ENCODE measurements at regions not wholly inside any gene's neighbourhood (a gene's known extent, or its start where the extent isn't known, plus 50 kb on each side); places are given as distances from the start of the nearest gene placed in this dataset.

DNA sequence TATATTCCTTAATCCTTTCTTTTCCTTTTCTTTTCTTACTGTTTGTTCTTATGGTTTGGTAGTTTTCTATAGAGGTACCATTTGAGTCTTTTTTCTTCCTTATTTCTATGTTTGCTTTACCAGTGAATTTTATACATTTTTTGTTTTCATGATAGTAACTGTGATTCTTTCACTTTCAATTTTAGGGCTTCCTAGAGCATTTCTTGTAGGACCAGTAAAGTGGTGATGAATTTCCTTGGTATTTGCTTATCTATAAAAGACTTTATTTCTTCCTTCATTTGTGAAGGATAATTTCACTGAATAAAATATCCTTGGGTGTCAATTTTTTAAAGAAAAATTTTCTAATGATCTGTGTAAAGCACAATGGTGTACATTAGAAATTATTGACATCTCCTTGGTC is 637.4 kb downstream of the CD109 start:
- Histone ChIP-seq H3K36me3 (no peaks in the 10 kb centered on the region), H3K9me3 (peaks cover 0 to 5% (median 0%) of the 10 kb centered on the region in 8 donors), H3K4me3 (no peak overlapping the region), H3K27me3 (replicated peaks in 1 of 7) (no peaks in the 10 kb centered on the region), H3K27ac (no peak overlapping the region), H3K4me1 (no peaks in the 10 kb centered on the region)
- TF ChIP-seq, protein P1, sequence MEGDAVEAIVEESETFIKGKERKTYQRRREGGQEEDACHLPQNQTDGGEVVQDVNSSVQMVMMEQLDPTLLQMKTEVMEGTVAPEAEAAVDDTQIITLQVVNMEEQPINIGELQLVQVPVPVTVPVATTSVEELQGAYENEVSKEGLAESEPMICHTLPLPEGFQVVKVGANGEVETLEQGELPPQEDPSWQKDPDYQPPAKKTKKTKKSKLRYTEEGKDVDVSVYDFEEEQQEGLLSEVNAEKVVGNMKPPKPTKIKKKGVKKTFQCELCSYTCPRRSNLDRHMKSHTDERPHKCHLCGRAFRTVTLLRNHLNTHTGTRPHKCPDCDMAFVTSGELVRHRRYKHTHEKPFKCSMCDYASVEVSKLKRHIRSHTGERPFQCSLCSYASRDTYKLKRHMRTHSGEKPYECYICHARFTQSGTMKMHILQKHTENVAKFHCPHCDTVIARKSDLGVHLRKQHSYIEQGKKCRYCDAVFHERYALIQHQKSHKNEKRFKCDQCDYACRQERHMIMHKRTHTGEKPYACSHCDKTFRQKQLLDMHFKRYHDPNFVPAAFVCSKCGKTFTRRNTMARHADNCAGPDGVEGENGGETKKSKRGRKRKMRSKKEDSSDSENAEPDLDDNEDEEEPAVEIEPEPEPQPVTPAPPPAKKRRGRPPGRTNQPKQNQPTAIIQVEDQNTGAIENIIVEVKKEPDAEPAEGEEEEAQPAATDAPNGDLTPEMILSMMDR (IDR thresholded peaks at IDR 0.05 in 8 of 11, conservative IDR thresholded peaks at IDR 0.05 in 3 of 11), result no peak
- TF ChIP-seq POLR2A (IDR thresholded peaks at IDR 0.05) (no peak), POLR2AphosphoS5 (IDR thresholded peaks at IDR 0.05) (no peak)
- DNase-seq, result no peak
- intact Hi-C loops (cut with DNase I; ENCODE audit: low total_unique reads), result no loop called here

DNA sequence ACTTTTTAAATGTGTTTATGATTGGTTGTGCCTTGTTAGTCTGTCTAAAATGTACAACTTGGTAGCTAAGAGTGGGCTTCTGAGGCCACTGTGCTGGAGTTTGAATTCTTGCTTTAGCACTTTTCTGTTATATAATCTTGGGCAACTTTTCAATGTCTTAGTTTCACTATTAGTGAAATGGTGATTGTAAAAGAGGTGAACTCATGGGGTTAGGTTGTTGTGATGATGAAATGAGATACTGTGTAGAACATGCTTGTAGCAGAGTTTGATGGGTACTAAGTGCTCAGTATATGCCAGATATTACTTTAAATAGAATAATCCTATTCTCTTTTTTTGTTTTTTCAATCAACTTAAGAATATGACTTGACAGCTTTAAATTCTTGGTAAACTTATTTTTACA is 624.7 kb downstream of the CD109 start:
- no peak overlapping the region for H3K27ac ChIP-seq
- H3K36me3 ChIP-seq, result no peaks in the 10 kb centered on the region
- intact Hi-C loops (cut with DNase I; ENCODE audit: low total_unique reads), result no loop called here
- H3K27me3 ChIP-seq (replicated peaks in 1 of 7), result no peaks in the 10 kb centered on the region
- no peak for DNase-seq
- H3K4me3 ChIP-seq, result no peak overlapping the region
- peaks cover 0 to 3% (median 0%) of the 10 kb centered on the region in 8 donors for H3K9me3 ChIP-seq
- no peaks in the 10 kb centered on the region for H3K4me1 ChIP-seq
- TF ChIP-seq, protein P1 (IDR thresholded peaks at IDR 0.05 in 8 of 11, conservative IDR thresholded peaks at IDR 0.05 in 3 of 11), result no peak
- TF ChIP-seq POLR2A (IDR thresholded peaks at IDR 0.05) (no peak), POLR2AphosphoS5 (IDR thresholded peaks at IDR 0.05) (no peak)

DNA sequence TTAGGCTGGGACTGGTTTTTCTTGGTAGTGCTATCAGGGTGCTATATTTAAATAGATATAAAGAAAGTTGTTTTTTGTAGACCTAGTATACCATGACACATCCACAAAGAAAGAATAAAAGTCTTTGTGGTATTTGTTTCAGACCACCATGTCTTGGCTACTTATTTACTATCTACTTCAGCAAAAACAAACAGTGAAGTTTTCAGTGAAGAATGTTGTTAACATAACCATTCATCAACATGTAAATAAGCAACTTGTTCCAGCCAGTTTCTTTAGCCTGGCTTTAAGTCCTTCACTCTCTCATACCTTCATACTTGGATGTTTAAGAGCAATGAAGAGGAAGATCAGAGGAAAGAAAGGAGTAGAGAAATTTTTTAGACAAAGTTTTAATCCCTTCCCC is 624.1 kb downstream of the CD109 start:
- Histone ChIP-seq H3K4me3 (no peak overlapping the region), H3K27ac (no peak overlapping the region), H3K9me3 (peaks cover 0 to 3% (median 0%) of the 10 kb centered on the region in 8 donors), H3K36me3 (no peaks in the 10 kb centered on the region), H3K27me3 (replicated peaks in 1 of 7) (no peaks in the 10 kb centered on the region), H3K4me1 (no peaks in the 10 kb centered on the region)
- intact Hi-C loops (cut with DNase I; ENCODE audit: low total_unique reads), result no loop called here
- DNase-seq, result no peak
- TF ChIP-seq, protein P1 (IDR thresholded peaks at IDR 0.05 in 8 of 11, conservative IDR thresholded peaks at IDR 0.05 in 3 of 11), result no peak
- no peak for TF ChIP-seq POLR2A (IDR thresholded peaks at IDR 0.05)
- no peak for TF ChIP-seq POLR2AphosphoS5 (IDR thresholded peaks at IDR 0.05)

DNA sequence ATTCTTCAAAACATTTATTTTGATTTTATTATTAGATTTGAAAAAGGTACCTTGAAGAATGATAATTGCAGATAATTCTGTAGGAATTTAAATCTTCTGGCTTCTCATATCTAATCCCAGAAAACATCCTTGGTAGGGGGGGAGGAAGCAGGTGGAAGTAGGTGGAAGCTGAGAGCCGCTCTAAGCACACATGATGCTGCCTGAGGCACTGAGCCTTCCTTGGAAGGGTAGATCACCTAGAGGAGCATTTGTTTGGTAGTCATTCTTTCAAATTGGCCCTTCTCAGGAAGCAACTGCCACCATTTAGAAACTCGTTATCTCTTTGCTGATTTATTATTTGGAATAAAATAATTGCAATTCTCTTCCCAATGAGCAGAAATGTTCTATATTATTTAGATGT is 623.3 kb downstream of the CD109 start:
- TF ChIP-seq, protein P1 (IDR thresholded peaks at IDR 0.05 in 8 of 11, conservative IDR thresholded peaks at IDR 0.05 in 3 of 11), result no peak
- TF ChIP-seq POLR2AphosphoS5 (IDR thresholded peaks at IDR 0.05) (no peak), POLR2A (IDR thresholded peaks at IDR 0.05) (no peak)
- Histone ChIP-seq H3K27ac (no peak overlapping the region), H3K4me1 (no peaks in the 10 kb centered on the region), H3K36me3 (no peaks in the 10 kb centered on the region), H3K27me3 (replicated peaks in 1 of 7) (no peaks in the 10 kb centered on the region), H3K4me3 (no peak overlapping the region), H3K9me3 (no peaks in the 10 kb centered on the region)
- intact Hi-C loops (cut with DNase I; ENCODE audit: low total_unique reads), result no loop called here
- WGBS, 5 donors, result 60 to 83% (median 73%) methylated on average over 2 of the region's 2 CpGs
- no peak for DNase-seq
